ENCODE measurements at regions not wholly inside any gene's neighbourhood (a gene's known extent, or its start where the extent isn't known, plus 50 kb on each side); places are given as distances from the start of the nearest gene placed in this dataset.

DNA sequence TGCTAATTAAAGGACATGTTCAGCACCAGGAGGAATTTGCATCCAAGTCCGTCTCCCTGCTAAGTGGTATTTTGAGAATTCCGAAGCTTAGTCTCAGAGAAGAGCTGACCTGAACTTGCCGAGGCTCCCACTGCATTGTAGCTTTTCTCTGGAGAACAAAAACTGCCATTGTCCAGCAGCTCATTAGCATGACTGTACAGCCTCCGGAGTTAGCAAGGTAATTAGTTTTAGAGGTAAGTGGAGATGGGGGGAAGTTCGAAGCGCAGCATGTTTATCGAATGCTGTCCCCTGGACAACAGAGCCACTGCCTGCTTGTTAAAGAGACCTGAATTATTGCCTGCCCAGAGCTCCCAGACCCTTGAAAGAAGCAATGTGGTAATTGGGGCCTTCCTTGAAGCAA lies 160.3 kb upstream of the PELI2 start:
- 86% methylated on average over 7 of the region's 7 CpGs for WGBS (ENCODE audit: insufficient coverage)
- TF ChIP-seq, protein P1, sequence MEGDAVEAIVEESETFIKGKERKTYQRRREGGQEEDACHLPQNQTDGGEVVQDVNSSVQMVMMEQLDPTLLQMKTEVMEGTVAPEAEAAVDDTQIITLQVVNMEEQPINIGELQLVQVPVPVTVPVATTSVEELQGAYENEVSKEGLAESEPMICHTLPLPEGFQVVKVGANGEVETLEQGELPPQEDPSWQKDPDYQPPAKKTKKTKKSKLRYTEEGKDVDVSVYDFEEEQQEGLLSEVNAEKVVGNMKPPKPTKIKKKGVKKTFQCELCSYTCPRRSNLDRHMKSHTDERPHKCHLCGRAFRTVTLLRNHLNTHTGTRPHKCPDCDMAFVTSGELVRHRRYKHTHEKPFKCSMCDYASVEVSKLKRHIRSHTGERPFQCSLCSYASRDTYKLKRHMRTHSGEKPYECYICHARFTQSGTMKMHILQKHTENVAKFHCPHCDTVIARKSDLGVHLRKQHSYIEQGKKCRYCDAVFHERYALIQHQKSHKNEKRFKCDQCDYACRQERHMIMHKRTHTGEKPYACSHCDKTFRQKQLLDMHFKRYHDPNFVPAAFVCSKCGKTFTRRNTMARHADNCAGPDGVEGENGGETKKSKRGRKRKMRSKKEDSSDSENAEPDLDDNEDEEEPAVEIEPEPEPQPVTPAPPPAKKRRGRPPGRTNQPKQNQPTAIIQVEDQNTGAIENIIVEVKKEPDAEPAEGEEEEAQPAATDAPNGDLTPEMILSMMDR (IDR thresholded peaks at IDR 0.05) = no peak
- no peak for TF ChIP-seq EZH2 (IDR thresholded peaks at IDR 0.05; ENCODE audit: borderline replicate concordance, insufficient read depth, low read depth, low read length, poor library complexity, severe bottlenecking)
- Histone ChIP-seq H4K20me1 (ENCODE audit: control insufficient read depth, insufficient read depth, low read length, poor library complexity, severe bottlenecking) (no peaks in the 10 kb centered on the region), H3K4me2 (replicated peaks; ENCODE audit: low read depth, low read length, poor library complexity, severe bottlenecking) (no peak overlapping the region), H3K27ac (ENCODE audit: low read length in 2 of 2) (no peak overlapping the region), H3K79me2 (ENCODE audit: control insufficient read depth, insufficient read depth, low read length) (no peaks in the 10 kb centered on the region), H3K4me3 (ENCODE audit: control extremely low read depth in 1 of 5, extremely low read depth in 1 of 5, insufficient read depth in 1 of 5, low read depth in 2 of 5, low read length in 4 of 5) (no peak overlapping the region), H3K9me3 (ENCODE audit: control extremely low read depth in 1 of 3, control insufficient read depth in 2 of 3, insufficient read depth in 1 of 3, low read length in 2 of 3) (no peaks in the 10 kb centered on the region), H3K27me3 (replicated peaks in 1 of 4; ENCODE audit: control extremely low read depth in 1 of 4, control insufficient read depth in 3 of 4, insufficient read depth in 4 of 4, low read length in 3 of 4) (peaks cover 0 to 5% (median 2%) of the 10 kb centered on the region in 4 experiments), H3K4me1 (ENCODE audit: control insufficient read depth in 2 of 2, insufficient read depth in 2 of 2, low read length in 2 of 2) (no peaks in the 10 kb centered on the region), H3K9ac (ENCODE audit: low read length) (no peak overlapping the region), H3K36me3 (replicated peaks in 1 of 2; ENCODE audit: control extremely low read depth in 1 of 2, control insufficient read depth in 1 of 2, extremely low read depth in 1 of 2, insufficient read depth in 2 of 2, low read length in 1 of 2) (no peaks in the 10 kb centered on the region), H2AFZ (ENCODE audit: insufficient read depth, low read depth, low read length, poor library complexity, severe bottlenecking) (no peak overlapping the region)
- no peaks in the 10 kb centered on the region for H3K4me1 Mint-ChIP-seq
- H3K27ac Mint-ChIP-seq = no peak overlapping the region
- no peak overlapping the region for H3K4me3 Mint-ChIP-seq
- POLR2A ChIA-PET = no interaction called here
- DNase-seq (no peak), ATAC-seq (ENCODE audit: low read depth) (no peak)
- CTCF ChIA-PET = no interaction called here
- peaks cover 3% of the 10 kb centered on the region for H3K27me3 Mint-ChIP-seq
- H3K9me3 Mint-ChIP-seq (ENCODE audit: insufficient read depth) = no peaks in the 10 kb centered on the region
- intact Hi-C loops (cut with micrococcal nuclease) = no loop called here

DNA sequence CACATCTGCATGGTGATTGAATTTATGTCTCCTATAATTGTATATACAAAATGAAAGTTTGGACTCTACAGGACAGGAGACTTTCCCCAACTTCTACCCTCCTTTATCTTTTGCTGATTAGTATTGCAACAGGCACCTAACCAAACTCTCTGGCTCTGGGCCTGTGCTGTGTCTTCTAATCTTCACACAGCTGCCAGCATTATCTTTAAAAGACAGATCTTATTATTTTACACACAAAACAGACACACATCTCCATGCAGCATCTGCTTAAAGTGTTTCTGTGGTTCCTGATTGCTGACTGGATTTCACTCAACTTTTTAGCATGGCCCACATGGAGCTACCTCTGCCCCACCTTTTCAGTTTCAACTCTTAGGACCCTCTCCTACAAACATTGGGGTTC lies 154.9 kb upstream of the PELI2 start:
- H3K27ac ChIP-seq (ENCODE audit: low read length in 2 of 2) = no peak overlapping the region
- no peaks in the 10 kb centered on the region for H3K9me3 Mint-ChIP-seq (ENCODE audit: insufficient read depth)
- H3K9ac ChIP-seq (ENCODE audit: low read length) = no peak overlapping the region
- H3K9me3 ChIP-seq (ENCODE audit: control extremely low read depth in 1 of 3, control insufficient read depth in 2 of 3, insufficient read depth in 1 of 3, low read length in 2 of 3) = no peaks in the 10 kb centered on the region
- no peak overlapping the region for H2AFZ ChIP-seq (ENCODE audit: insufficient read depth, low read depth, low read length, poor library complexity, severe bottlenecking)
- no peak overlapping the region for H3K27ac Mint-ChIP-seq
- TF ChIP-seq, protein P1 (IDR thresholded peaks at IDR 0.05) = no peak
- TF ChIP-seq EZH2 (IDR thresholded peaks at IDR 0.05; ENCODE audit: borderline replicate concordance, insufficient read depth, low read depth, low read length, poor library complexity, severe bottlenecking) = no peak
- no peak overlapping the region for H3K4me3 Mint-ChIP-seq
- no peak for ATAC-seq (ENCODE audit: low read depth)
- H3K4me1 ChIP-seq (ENCODE audit: control insufficient read depth in 2 of 2, insufficient read depth in 2 of 2, low read length in 2 of 2) = no peaks in the 10 kb centered on the region
- intact Hi-C loops (cut with micrococcal nuclease) = no loop called here
- H3K27me3 ChIP-seq (replicated peaks in 1 of 4; ENCODE audit: control extremely low read depth in 1 of 4, control insufficient read depth in 3 of 4, insufficient read depth in 4 of 4, low read length in 3 of 4) = peaks cover 0 to 5% (median 2%) of the 10 kb centered on the region in 4 experiments
- no peak overlapping the region for H3K4me3 ChIP-seq (ENCODE audit: control extremely low read depth in 1 of 5, extremely low read depth in 1 of 5, insufficient read depth in 1 of 5, low read depth in 2 of 5, low read length in 4 of 5)
- H3K4me1 Mint-ChIP-seq = no peaks in the 10 kb centered on the region
- ChIA-PET POLR2A (no interaction called here), CTCF (no interaction called here)
- H3K79me2 ChIP-seq (ENCODE audit: control insufficient read depth, insufficient read depth, low read length) = no peaks in the 10 kb centered on the region
- DNase-seq = no peak
- H3K4me2 ChIP-seq (replicated peaks; ENCODE audit: low read depth, low read length, poor library complexity, severe bottlenecking) = no peak overlapping the region
- no peaks in the 10 kb centered on the region for H3K36me3 ChIP-seq (replicated peaks in 1 of 2; ENCODE audit: control extremely low read depth in 1 of 2, control insufficient read depth in 1 of 2, extremely low read depth in 1 of 2, insufficient read depth in 2 of 2, low read length in 1 of 2)
- H3K27me3 Mint-ChIP-seq = peaks cover 3% of the 10 kb centered on the region
- H4K20me1 ChIP-seq (ENCODE audit: control insufficient read depth, insufficient read depth, low read length, poor library complexity, severe bottlenecking) = no peaks in the 10 kb centered on the region

All from B cell (primary cell).